Activated CD8-positive, alpha-beta T cell treated with anti-CD3 and anti-CD28 coated beads for 36 hours (primary cell): ENCODE measurements at regions not wholly inside any gene's neighbourhood (a gene's known extent, or its start where the extent isn't known, plus 50 kb on each side); places are given as distances from the start of the nearest gene placed in this dataset.

Experiments
- ATAC-seq: fragments of 200-7000 bp; cut with Tn5 transposase; one replicate; pipeline ENCODE4 v1.10.0; 2021; ENCODE audit warnings: mild to moderate bottlenecking, moderate library complexity
- CTCF ChIA-PET: fragments of 350-600 bp; sonication (Branson Sonifier 250); formaldehyde crosslinking; loops from one replicate; lab custom pipeline; 2021; ENCODE audit warnings: antibody characterized with exemption; lab: Charles Lee
- POLR2A ChIA-PET: fragments of 350-600 bp; sonication (Branson Sonifier 250); formaldehyde crosslinking; loops from one replicate; lab custom pipeline; 2021; ENCODE audit warnings: antibody characterized with exemption; lab: Charles Lee
- DNase-seq: peaks from one replicate; pipeline ENCODE4 v3.0.0-alpha.2; 2020
- H3K27ac Mint-ChIP-seq: one replicate; pipeline ENCODE4 v1.8.0; 2021; ENCODE audit warnings: mild to moderate bottlenecking, mixed read lengths
- H3K27me3 Mint-ChIP-seq: one replicate; pipeline ENCODE4 v1.8.0; 2021; ENCODE audit warnings: mixed read lengths
- H3K36me3 Mint-ChIP-seq: one replicate; pipeline ENCODE4 v1.8.0; 2021; ENCODE audit warnings: low read depth, mixed read lengths
- H3K4me1 Mint-ChIP-seq: one replicate; pipeline ENCODE4 v1.8.0; 2021; ENCODE audit warnings: low read depth, mixed read lengths
- H3K4me3 Mint-ChIP-seq: one replicate; pipeline ENCODE4 v1.8.0; 2021; ENCODE audit warnings: mild to moderate bottlenecking, moderate library complexity, mixed read lengths
- H3K9me3 Mint-ChIP-seq: one replicate; pipeline ENCODE4 v1.8.0; 2021; ENCODE audit warnings: mixed read lengths
- CTCF ChIP-seq: fragments of 200-600 bp; IDR thresholded peaks from one replicate; pipeline ENCODE4 v1.8.0; 2022; ENCODE audit warnings: antibody characterized with exemption, mild to moderate bottlenecking
- intact Hi-C: fragments of 100-400 bp; cut with micrococcal nuclease; formaldehyde crosslinking; loops from one replicate; pipeline ENCODE4 v1.10.0; 2022

- DNase-seq = no peak
- POLR2A ChIA-PET = no interaction called here
- no peak for ATAC-seq
- Mint-ChIP-seq H3K9me3 (no peaks in the 10 kb centered on the region), H3K4me3 (no peak overlapping the region), H3K36me3 (no peaks in the 10 kb centered on the region), H3K4me1 (peaks cover 2% of the 10 kb centered on the region), H3K27me3 (no peaks in the 10 kb centered on the region), H3K27ac (no peak overlapping the region)
- TF ChIP-seq CTCF = no peak
- CTCF ChIA-PET = no interaction called here
- intact Hi-C loops = no loop called here
Observed at GRCh38 chr4:11342401-11342800, 86.3 kb downstream of the HS3ST1 start.

GRCh38 chr4:11341337-11342043 lies 87.2 kb downstream of the HS3ST1 start:
- Mint-ChIP-seq H3K9me3 (no peaks in the 10 kb centered on the region), H3K4me3 (no peak overlapping the region), H3K27ac (no peak overlapping the region), H3K27me3 (no peaks in the 10 kb centered on the region), H3K36me3 (no peaks in the 10 kb centered on the region), H3K4me1 (peaks cover 2% of the 10 kb centered on the region)
- POLR2A ChIA-PET = no interaction called here
- TF ChIP-seq CTCF = no peak
- intact Hi-C loops = no loop called here
- CTCF ChIA-PET = no interaction called here
- DNase-seq (no peak), ATAC-seq (no peak)

- ATAC-seq (no peak), DNase-seq (no peak)
- H3K4me3 Mint-ChIP-seq = no peak overlapping the region
- H3K27ac Mint-ChIP-seq = no peak overlapping the region
- intact Hi-C loops = no loop called here
- POLR2A ChIA-PET = interaction anchor here (1.5 kb wide), 1 partner anchor 10 kb away, joined by 3 read pairs; no protein-coding TSS in a partner anchor
- no peak for TF ChIP-seq CTCF
- H3K36me3 Mint-ChIP-seq = no peaks in the 10 kb centered on the region
- H3K27me3 Mint-ChIP-seq = no peaks in the 10 kb centered on the region
- CTCF ChIA-PET = interaction anchor here (0.5 kb wide), 1 partner anchor 92 kb away, joined by 3 read pairs; no protein-coding TSS in a partner anchor
- H3K9me3 Mint-ChIP-seq = no peaks in the 10 kb centered on the region
- peaks cover 2% of the 10 kb centered on the region for H3K4me1 Mint-ChIP-seq
Observed at GRCh38 chr4:11338956-11339782, 89.5 kb downstream of the HS3ST1 start.

DNA sequence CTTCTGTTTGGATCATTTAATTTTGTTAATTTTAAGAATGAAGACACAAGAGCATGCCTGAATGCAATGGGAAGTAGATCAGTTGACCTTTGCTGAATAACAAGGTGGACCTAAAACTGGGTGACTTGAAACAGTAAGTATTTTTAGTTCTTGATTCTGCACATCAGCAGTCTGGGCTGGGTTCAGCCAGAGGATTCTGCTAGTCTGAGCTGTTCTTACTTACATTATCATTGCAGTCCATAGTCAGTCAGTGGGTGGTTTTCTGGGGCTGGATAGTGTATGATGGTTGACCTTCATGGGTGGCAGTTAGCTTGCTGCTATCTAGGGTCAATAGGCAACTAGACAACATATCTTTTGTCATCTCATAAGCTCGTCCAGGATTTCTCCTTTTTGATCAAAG lies 91.4 kb downstream of the HS3ST1 start:
- ATAC-seq (no peak), DNase-seq (no peak)
- H3K4me3 Mint-ChIP-seq = no peak overlapping the region
- H3K4me1 Mint-ChIP-seq = peaks cover 2% of the 10 kb centered on the region
- TF ChIP-seq CTCF = no peak
- ChIA-PET CTCF (no interaction called here), POLR2A (no interaction called here)
- no peaks in the 10 kb centered on the region for H3K36me3 Mint-ChIP-seq
- peaks cover under 1% of the 10 kb centered on the region for H3K27me3 Mint-ChIP-seq
- H3K9me3 Mint-ChIP-seq = no peaks in the 10 kb centered on the region
- no peak overlapping the region for H3K27ac Mint-ChIP-seq
- intact Hi-C loops = no loop called here

GRCh38 chr4:11336435-11336834 lies 92.3 kb downstream of the HS3ST1 start:
- no peaks in the 10 kb centered on the region for H3K9me3 Mint-ChIP-seq
- DNase-seq (no peak), ATAC-seq (no peak)
- H3K36me3 Mint-ChIP-seq = no peaks in the 10 kb centered on the region
- peaks cover 3% of the 10 kb centered on the region for H3K27me3 Mint-ChIP-seq
- peaks cover 2% of the 10 kb centered on the region for H3K4me1 Mint-ChIP-seq
- CTCF ChIA-PET = no interaction called here
- POLR2A ChIA-PET = no interaction called here
- no peak overlapping the region for H3K27ac Mint-ChIP-seq
- no peak overlapping the region for H3K4me3 Mint-ChIP-seq
- TF ChIP-seq CTCF = no peak
- intact Hi-C loops = no loop called here
